Caco-2 (cell line): ENCODE measurements at regions not wholly inside any gene's neighbourhood (a gene's known extent, or its start where the extent isn't known, plus 50 kb on each side); places are given as distances from the start of the nearest gene placed in this dataset.

Experiments used
- BruUV-seq: library from RNA; stranded (reverse); fragments of 400-500 nt; replicated peaks from 2 replicates; lab custom pipeline; 2021; lab: Mats Ljungman, UMichigan
- CTCF ChIA-PET: fragments of 300-600 bp; sonication (Branson Sonifier 250); formaldehyde crosslinking; loops from one replicate; lab custom pipeline; 2022; ENCODE audit warnings: antibody characterized with exemption; lab: Charles Lee
- POLR2A ChIA-PET: fragments of 300-600 bp; sonication (Branson Sonifier 250); formaldehyde crosslinking; loops from one replicate; lab custom pipeline; 2022; ENCODE audit warnings: antibody characterized with exemption; lab: Charles Lee
- DNase-seq, 2 experiments: peaks; one replicate each; pipeline versions ENCODE4 v3.0.0 to v3.0.0-alpha.2; 2020 to 2022
- H3K27me3 ChIP-seq: replicated peaks from 2 replicates; pipeline ENCODE4 v1.6.0; 2011; ENCODE audit warnings: low read length; ENCODE audit not compliant: control insufficient read depth, insufficient read depth
- H3K36me3 ChIP-seq: 2 replicates; pipeline ENCODE4 v1.5.1; 2011; ENCODE audit warnings: low read length; ENCODE audit not compliant: control insufficient read depth, insufficient read depth
- H3K4me1 ChIP-seq: fragments of 250-450 bp; sonication (Bioruptor Pico); 2 replicates; pipeline ENCODE4 v1.5.1; 2020; ENCODE audit warnings: mild to moderate bottlenecking
- H3K4me3 ChIP-seq: 2 replicates; pipeline ENCODE4 v1.5.1; 2011; ENCODE audit warnings: low read depth, mild to moderate bottlenecking, control low read depth, low read length
- H3K9me3 ChIP-seq: fragments of 250-450 bp; sonication (Bioruptor Pico); 2 replicates; pipeline ENCODE4 v1.5.1; 2020; ENCODE audit warnings: mild to moderate bottlenecking, moderate library complexity
- H3K27ac Mint-ChIP-seq: one replicate; pipeline ENCODE4 v1.8.0; 2022; ENCODE audit warnings: mixed read lengths; ENCODE audit not compliant: unreplicated experiment
- H3K27me3 Mint-ChIP-seq: one replicate; pipeline ENCODE4 v1.8.0; 2022; ENCODE audit warnings: mixed read lengths; ENCODE audit not compliant: insufficient read depth, unreplicated experiment
- H3K36me3 Mint-ChIP-seq: one replicate; pipeline ENCODE4 v1.8.0; 2022; ENCODE audit warnings: mild to moderate bottlenecking, mixed read lengths; ENCODE audit not compliant: insufficient read depth, unreplicated experiment
- H3K4me1 Mint-ChIP-seq: one replicate; pipeline ENCODE4 v1.8.0; 2022; ENCODE audit warnings: low read depth, mixed read lengths; ENCODE audit not compliant: unreplicated experiment
- H3K4me3 Mint-ChIP-seq: one replicate; pipeline ENCODE4 v1.8.0; 2022; ENCODE audit warnings: mild to moderate bottlenecking, moderate library complexity, mixed read lengths; ENCODE audit not compliant: unreplicated experiment
- H3K9me3 Mint-ChIP-seq: one replicate; pipeline ENCODE4 v1.8.0; 2022; ENCODE audit warnings: mixed read lengths; ENCODE audit not compliant: unreplicated experiment
- CTCF ChIP-seq, 2 experiments: fragments of 200-600 bp in 1 of 2; IDR thresholded peaks; 1 replicate in 1 of 2; 2 replicates in 1 of 2; pipeline versions ENCODE4 v1.5.1 to v1.8.0; 2011 to 2022; ENCODE audit warnings: antibody characterized with exemption in 1 of 2, control low read depth in 1 of 2, inconsistent platforms in 1 of 2, low read depth in 1 of 2, low read length in 1 of 2, mild to moderate bottlenecking in 1 of 2, moderate library complexity in 1 of 2; ENCODE audit not compliant: insufficient read depth in 1 of 2, severe bottlenecking in 1 of 2, unreplicated experiment in 1 of 2
- intact Hi-C: fragments of 100-400 bp; cut with micrococcal nuclease; formaldehyde crosslinking; loops from one replicate; pipeline ENCODE4 v1.10.0; 2022; ENCODE audit not compliant: unreplicated experiment

- no peak overlapping the region for H3K4me3 Mint-ChIP-seq
- CTCF ChIA-PET: no interaction called here
These were observed 227.8 kb downstream of the NAF1 start for GRCh38 chr4:162938738-162939485.

GRCh38 chr4:162935214-162935613 is 231.5 kb downstream of the NAF1 start:
- Histone ChIP-seq H3K27me3 (no peaks in the 10 kb centered on the region), H3K4me1 (no peaks in the 10 kb centered on the region), H3K9me3 (no peaks in the 10 kb centered on the region), H3K36me3 (no peaks in the 10 kb centered on the region), H3K4me3 (no peak overlapping the region)
- Mint-ChIP-seq H3K4me1 (no peaks in the 10 kb centered on the region), H3K9me3 (no peaks in the 10 kb centered on the region), H3K36me3 (no peaks in the 10 kb centered on the region), H3K27me3 (peaks cover 3% of the 10 kb centered on the region), H3K27ac (no peak overlapping the region), H3K4me3 (no peak overlapping the region)
- ChIA-PET CTCF (no interaction called here), POLR2A (no interaction called here)
- TF ChIP-seq CTCF (IDR thresholded peaks at IDR 0.05; ENCODE audit: insufficient read depth in 1 of 2, low read depth in 1 of 2, low read length in 1 of 2, severe bottlenecking in 1 of 2, unreplicated experiment in 1 of 2): no peak
- no peak for DNase-seq
- no TSS peak for BruUV-seq
- intact Hi-C loops: no loop called here

More at GRCh38 chr4:162938738-162939485, 227.8 kb downstream of the NAF1 start:
- BruUV-seq: no TSS peak
- Histone ChIP-seq H3K4me3 (no peak overlapping the region), H3K27me3 (no peaks in the 10 kb centered on the region), H3K36me3 (no peaks in the 10 kb centered on the region), H3K4me1 (no peaks in the 10 kb centered on the region), H3K9me3 (no peaks in the 10 kb centered on the region)
- intact Hi-C loops: no loop called here
- no peak for DNase-seq
- Mint-ChIP-seq H3K27ac (no peak overlapping the region), H3K27me3 (peaks cover 3% of the 10 kb centered on the region), H3K4me1 (no peaks in the 10 kb centered on the region), H3K9me3 (no peaks in the 10 kb centered on the region), H3K36me3 (no peaks in the 10 kb centered on the region)
- POLR2A ChIA-PET: interaction anchor here (0.7 kb wide), 1 partner anchor 25 kb away, joined by 4 read pairs; no protein-coding TSS in a partner anchor
- no peak for TF ChIP-seq CTCF (IDR thresholded peaks at IDR 0.05; ENCODE audit: insufficient read depth in 1 of 2, low read depth in 1 of 2, low read length in 1 of 2, severe bottlenecking in 1 of 2, unreplicated experiment in 1 of 2)

GRCh38 chr4:162931286-162931685 is 235.4 kb downstream of the NAF1 start:
- no peaks in the 10 kb centered on the region for H3K36me3 ChIP-seq
- BruUV-seq: no TSS peak
- intact Hi-C loops: no loop called here
- H3K4me1 ChIP-seq: no peaks in the 10 kb centered on the region
- no peak for DNase-seq
- H3K27me3 ChIP-seq: no peaks in the 10 kb centered on the region
- Mint-ChIP-seq H3K36me3 (no peaks in the 10 kb centered on the region), H3K27me3 (peaks cover 2% of the 10 kb centered on the region), H3K4me3 (no peak overlapping the region), H3K27ac (no peak overlapping the region), H3K4me1 (no peaks in the 10 kb centered on the region), H3K9me3 (no peaks in the 10 kb centered on the region)
- H3K4me3 ChIP-seq: no peak overlapping the region
- no peaks in the 10 kb centered on the region for H3K9me3 ChIP-seq
- POLR2A ChIA-PET: no interaction called here
- TF ChIP-seq CTCF (IDR thresholded peaks at IDR 0.05; ENCODE audit: insufficient read depth in 1 of 2, low read depth in 1 of 2, low read length in 1 of 2, severe bottlenecking in 1 of 2, unreplicated experiment in 1 of 2): no peak
- CTCF ChIA-PET: no interaction called here
